ENCODE measurements at regions not wholly inside any gene's neighbourhood (a gene's known extent, or its start where the extent isn't known, plus 50 kb on each side); places are given as distances from the start of the nearest gene placed in this dataset.

DNA sequence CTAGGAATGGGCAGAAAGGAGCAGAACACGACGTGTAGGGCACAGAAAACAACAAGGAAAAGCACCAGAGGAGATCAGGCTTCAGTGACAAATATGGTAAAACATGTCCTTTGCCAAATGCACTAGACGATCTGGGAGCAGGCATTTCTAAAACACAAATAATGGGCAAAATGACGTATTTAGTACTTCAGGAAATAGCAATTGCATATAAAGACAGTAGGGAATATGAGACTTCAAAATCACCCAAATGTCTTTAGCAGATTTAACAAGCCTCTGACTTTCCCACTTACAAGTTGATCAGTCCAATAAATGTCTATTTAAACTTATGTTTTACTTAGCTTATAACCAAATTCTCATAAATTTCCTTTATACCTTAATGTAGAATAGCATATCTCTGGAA, 969.6 kb upstream of the C9orf72 start:
- no peaks in the 10 kb centered on the region for H3K79me1 ChIP-seq (ENCODE audit: insufficient read depth, low read depth, low read length, poor library complexity, severe bottlenecking)
- H2BK120ac ChIP-seq (ENCODE audit: low read depth, low read length, poor library complexity, severe bottlenecking), result no peak overlapping the region
- H2AK5ac ChIP-seq (ENCODE audit: insufficient read length, low read length), result no peak overlapping the region
- no peak overlapping the region for H2BK20ac ChIP-seq (ENCODE audit: low read depth, low read length, poor library complexity, severe bottlenecking)
- H3K27ac Mint-ChIP-seq, result no peak overlapping the region
- no peak overlapping the region for H3K4me3 Mint-ChIP-seq
- H2BK12ac ChIP-seq (ENCODE audit: insufficient read length, low read depth, low read length), result no peak overlapping the region
- no peaks in the 10 kb centered on the region for H3K36me3 Mint-ChIP-seq (ENCODE audit: insufficient read depth in 1 of 3, low read depth in 3 of 3)
- no peaks in the 10 kb centered on the region for H3K27me3 ChIP-seq (ENCODE audit: insufficient read depth, low read length)
- H3K4me2 ChIP-seq (ENCODE audit: insufficient read depth, insufficient read length, low read length), result no peak overlapping the region
- H4K5ac ChIP-seq (ENCODE audit: insufficient read length, low read depth, low read length), result no peak overlapping the region
- no peak overlapping the region for H3K18ac ChIP-seq (ENCODE audit: insufficient read length, low read depth, low read length)
- H3K4me1 ChIP-seq (ENCODE audit: insufficient read depth, low read length), result no peaks in the 10 kb centered on the region
- H3K79me2 ChIP-seq (ENCODE audit: insufficient read depth, low read length), result no peaks in the 10 kb centered on the region
- H3K27ac ChIP-seq (ENCODE audit: insufficient read length, low read depth, low read length), result no peak overlapping the region
- H3K14ac ChIP-seq (ENCODE audit: insufficient read depth, low read length), result no peak overlapping the region
- no CpG with 5 or more reads among the region's 4 CpGs for WGBS (ENCODE audit: extremely low coverage, insufficient read length, low lambda C conversion rate)
- no peak overlapping the region for H3K56ac ChIP-seq (ENCODE audit: insufficient read length, low read depth, low read length)
- no peak for TF ChIP-seq CTCF (conservative IDR thresholded peaks at IDR 0.05)
- no peaks in the 10 kb centered on the region for H3K4me1 Mint-ChIP-seq
- H2AFZ ChIP-seq (ENCODE audit: low read length), result no peak overlapping the region
- DNase-seq, result no peak
- no peak overlapping the region for H2BK15ac ChIP-seq (ENCODE audit: low read depth, low read length)
- H4K91ac ChIP-seq (ENCODE audit: insufficient read length, low read depth, low read length), result no peak overlapping the region
- H3K9me3 ChIP-seq (ENCODE audit: control insufficient read depth, low read depth, low read length), result no peaks in the 10 kb centered on the region
- no peak overlapping the region for H2BK5ac ChIP-seq (ENCODE audit: insufficient read length, low read length)
- H3K23me2 ChIP-seq (ENCODE audit: insufficient read length, low read depth, low read length, poor library complexity, severe bottlenecking), result no peaks in the 10 kb centered on the region
- no peaks in the 10 kb centered on the region for H3K9me3 Mint-ChIP-seq
- H3K23ac ChIP-seq (ENCODE audit: insufficient read length, low read depth, low read length), result no peak overlapping the region
- H3K9ac ChIP-seq (ENCODE audit: extremely low read depth, insufficient read length, low read length), result no peak overlapping the region
- no peak overlapping the region for H3T11ph ChIP-seq (ENCODE audit: low read length)
- no peaks in the 10 kb centered on the region for H3K27me3 Mint-ChIP-seq (ENCODE audit: low read depth)
- no peak overlapping the region for H3K4ac ChIP-seq (ENCODE audit: low read depth, low read length)
- H4K8ac ChIP-seq (replicated peaks; ENCODE audit: insufficient read length, low read depth, low read length), result no peak overlapping the region
- no peaks in the 10 kb centered on the region for H4K20me1 ChIP-seq (ENCODE audit: control insufficient read depth, insufficient read depth, insufficient read length)

Data from H9 (cell line).